SK-N-DZ (cell line): ENCODE measurements at regions not wholly inside any gene's neighbourhood (a gene's known extent, or its start where the extent isn't known, plus 50 kb on each side); places are given as distances from the start of the nearest gene placed in this dataset.
"Not testable (repeated sequence)": the region's sequence is repeated elsewhere in the genome, so short reads cannot be mapped to it uniquely, and the experiment has no call there.

Source experiments
- DNase-seq: peaks from one replicate; pipeline ENCODE4 v3.0.0-alpha.2; 2015; ENCODE audit warnings: low spot score

DNA sequence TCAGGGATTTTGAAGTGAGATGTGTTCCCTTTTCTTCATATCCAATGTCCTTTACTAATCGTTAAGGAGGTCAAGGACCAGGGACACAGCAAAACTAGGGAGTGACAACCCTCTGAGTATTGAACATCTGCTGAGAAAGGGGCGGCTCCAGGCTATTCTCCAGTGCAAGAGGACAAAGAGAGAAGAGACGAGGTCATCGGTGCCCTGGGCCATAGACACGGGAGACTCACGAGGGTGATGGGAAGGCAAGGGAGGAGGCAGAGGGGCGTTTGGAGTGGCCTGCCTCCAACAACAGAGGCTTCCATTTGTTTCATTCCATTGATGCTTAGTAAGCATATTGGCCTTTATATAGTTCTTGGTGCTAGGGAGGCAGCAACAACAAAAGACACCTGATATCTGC, 268.4 kb downstream of the CXCL12 start:
- no peak for DNase-seq

DNA sequence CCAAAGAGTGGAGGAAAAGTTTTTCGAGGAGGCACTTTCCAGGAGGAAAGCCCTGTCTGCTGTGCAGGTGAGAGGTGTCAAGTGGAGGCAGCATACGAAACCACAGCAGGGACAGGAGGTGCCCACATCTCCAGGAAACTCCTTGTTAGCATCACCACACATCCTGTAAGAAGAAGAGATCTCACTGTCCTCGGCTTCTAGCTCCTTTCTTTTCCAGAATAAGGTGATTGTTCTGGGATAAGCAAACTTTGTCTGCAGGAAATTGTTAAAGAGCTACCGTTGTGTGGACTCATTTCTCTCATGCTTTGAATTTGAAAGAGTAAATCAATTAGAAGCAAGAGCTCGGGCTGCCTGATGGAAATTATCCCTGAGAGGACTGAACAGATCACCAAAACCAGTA, 269.4 kb downstream of the CXCL12 start:
- no peak for DNase-seq

DNA sequence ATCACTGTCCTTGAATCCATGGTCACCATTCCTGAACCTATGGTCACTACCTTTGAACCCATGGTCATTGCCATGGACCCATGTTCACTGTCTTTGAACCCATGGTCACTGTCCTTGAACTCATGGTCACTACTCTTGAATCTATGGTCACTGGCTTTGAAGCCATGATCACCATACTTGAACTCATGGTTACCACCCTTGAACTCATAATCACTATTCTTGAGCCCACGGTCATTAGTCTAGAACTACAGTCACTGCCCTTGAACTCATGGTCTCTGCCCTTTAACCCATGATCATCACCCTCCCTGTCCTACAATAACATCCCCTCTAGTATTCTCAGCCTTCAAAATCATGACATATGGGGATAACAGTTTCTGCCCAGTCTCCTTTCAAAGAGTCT, 270.5 kb downstream of the CXCL12 start:
- no peak for DNase-seq

DNA sequence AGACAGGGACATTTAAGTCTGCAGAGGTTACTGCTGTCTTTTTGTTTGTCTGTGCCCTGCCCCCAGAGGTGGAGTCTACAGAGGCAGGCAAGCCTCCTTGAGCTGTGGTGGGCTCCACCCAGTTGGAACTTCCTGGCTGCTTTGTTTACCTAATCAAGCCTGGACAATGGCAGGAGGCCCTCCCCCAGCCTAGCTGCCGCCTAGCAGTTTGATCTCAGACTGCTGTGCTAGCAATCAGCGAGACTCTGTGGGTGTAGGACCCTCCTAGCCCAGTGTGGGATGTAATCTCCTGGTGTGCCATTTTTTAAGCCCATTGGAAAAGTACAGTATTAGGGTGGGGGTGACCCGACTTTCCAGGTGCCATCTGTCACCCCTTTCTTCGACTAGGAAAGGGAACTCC, 272.6 kb downstream of the CXCL12 start:
- DNase-seq, result not testable (repeated sequence)

DNA sequence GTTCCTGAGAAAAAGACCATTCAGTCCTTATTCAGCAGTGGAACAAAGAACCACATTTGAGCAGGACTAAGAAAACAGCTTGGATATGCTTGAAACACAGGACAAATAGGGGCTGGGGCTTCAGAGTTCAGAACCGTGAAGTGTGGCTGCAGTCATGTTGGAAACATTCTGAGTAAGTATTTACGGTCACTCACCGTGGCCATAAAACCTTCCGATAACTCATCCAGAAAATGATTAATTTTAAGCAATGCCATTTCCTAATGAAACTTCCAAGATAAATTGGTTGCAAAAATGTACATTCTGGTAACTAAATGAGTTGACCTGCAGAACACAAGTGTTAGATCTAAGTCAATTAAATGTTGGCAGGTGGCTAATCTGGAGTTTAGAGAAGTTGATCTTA, 279.2 kb downstream of the CXCL12 start:
- no peak for DNase-seq

DNA sequence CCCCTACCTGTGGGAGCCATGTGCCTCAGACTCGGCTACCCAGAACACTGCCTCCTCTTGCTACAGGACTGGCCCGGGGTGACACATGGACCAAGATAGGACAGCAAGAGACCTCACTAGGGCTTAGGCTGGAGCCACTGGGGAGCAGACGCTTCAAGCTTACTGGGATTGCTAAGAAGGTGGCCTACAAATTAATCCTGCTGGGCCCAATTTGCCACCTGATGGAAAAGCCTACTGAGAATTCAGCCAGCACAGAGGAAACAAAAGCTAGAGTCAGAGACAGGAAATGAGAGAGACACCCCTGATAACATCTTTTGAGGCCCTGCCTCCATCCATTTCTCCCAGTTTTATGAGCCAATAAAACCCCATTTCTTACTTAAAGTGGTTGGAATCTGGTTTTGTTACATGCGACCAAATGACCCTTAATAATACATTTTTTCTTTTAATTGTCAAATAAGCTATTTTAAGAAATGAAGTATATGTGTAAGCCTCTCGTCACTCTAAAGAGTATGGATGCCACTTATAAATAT, 282.1 kb downstream of the CXCL12 start:
- no peak for DNase-seq

DNA sequence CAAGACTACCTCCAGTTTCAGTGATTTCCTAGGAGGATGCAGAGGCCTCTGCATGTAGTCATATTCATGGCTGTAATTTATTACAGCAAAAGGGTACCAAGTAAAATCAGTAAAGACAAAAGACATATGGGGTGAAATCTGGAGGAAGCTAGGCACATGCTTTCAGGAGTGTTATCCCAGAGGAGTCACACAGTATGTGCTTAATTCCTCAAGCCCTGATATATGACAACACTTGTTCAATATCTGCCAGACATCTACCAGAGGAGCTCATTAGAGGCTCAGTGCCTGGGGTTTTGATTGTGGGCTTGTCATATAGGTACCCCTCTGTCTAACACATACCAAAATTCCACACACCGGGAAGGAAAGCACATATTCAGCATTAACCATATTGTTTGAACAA, 283.8 kb downstream of the CXCL12 start:
- DNase-seq, result no peak

DNA sequence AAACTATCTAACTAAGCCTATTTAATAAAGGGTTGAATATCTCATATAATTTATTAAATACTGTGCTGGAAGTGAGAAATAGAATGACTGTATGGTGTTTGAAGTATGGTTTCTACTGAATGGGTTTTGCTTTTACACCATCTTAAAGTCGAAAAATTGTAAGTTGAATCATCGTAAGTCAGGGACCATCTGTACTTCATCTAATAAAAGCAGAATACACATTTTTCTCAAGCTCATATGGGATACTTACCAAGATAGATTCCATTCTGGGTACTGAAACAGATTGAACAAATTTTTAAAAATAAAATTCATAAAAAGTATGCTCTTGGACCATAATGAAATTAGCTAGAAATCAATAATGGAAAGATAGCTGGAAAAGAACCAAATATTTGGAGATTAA, 285.4 kb downstream of the CXCL12 start:
- no peak for DNase-seq

DNA sequence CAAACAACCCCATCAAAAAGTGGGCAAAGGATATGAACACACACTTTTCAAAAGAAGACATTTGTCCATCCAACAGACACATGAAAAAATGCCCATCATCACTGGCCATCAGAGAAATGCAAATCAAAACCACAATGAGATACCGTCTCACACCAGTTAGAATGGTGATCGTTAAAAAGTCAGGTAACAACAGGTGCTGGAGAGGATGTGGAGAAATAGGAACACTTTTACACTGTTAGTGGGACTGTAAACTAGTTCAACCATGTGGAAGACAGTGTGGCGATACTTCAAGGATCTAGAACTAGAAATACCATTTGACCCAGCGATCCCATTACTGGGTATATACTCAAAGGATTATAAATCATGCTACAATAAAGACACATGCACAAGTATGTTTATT, 288.7 kb downstream of the CXCL12 start:
- not testable (repeated sequence) for DNase-seq

DNA sequence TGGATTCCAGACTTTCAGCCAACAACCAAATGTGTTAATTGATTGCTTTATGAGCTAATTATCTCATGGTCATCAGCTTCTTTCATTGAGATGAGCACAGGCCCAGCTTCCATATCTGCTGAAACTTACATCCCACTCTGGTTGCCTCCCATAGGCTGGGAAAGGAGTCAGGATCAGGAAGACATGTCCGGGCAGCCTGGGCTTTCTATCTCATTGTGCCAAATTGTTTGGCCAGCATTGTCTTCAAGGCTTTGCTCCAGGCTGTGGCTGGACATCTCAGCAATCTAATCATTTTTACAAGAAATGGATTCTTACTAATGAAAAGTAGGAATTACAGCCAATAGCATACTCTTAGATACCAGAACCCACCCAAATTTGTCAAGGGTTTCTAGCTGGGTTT, 295.2 kb downstream of the CXCL12 start:
- no peak for DNase-seq

DNA sequence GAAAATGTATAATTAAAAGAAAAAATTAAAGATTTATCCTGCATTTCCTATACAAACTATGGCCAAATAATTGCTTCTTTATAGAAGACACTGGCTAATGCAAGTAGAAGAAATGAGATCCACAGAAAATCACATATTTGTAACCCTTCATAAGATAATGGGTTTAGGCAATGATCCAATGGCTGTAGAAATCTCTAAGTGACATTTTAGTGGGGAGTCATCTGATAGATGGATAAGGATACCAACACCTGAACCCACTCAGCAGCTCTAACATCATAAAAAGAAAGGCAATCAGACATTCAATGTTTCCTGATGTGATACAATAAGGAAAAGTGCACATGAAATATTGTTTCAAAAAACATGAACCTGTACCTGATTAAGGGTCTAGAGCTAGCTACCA, 297.5 kb downstream of the CXCL12 start:
- DNase-seq, result no peak

DNA sequence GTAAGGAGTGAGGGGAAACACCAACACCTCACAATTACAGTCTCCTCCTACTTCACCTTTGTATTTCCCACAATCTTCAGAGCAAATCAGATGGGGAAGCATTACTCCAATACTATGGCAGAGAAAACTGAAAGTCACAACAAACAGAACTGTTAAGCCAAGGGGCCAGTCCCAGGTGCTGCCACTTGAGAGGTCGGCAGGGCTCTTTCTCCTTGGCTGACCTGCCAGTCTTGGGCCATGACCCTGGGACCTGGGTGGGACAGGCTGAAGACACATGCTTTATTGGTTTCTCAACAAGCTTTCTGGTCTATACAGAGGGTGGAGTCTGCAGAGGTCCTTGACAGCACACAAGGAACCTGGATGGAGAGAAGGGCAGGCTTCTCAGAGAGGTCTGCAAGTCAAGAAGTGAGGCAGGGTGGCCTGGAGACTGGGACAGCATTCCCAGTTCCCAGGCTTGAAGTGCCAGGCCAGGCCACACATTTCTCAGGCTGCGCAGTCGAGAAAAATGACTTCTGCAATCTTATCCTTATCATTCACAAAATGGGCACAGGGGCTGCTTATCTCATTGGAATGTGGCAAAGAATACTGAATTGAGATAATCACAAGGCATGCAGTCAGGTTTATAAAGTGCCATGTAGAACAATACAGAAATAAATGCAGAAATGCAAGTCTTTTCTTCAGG, 301.0 kb downstream of the CXCL12 start:
- DNase-seq, result no peak

DNA sequence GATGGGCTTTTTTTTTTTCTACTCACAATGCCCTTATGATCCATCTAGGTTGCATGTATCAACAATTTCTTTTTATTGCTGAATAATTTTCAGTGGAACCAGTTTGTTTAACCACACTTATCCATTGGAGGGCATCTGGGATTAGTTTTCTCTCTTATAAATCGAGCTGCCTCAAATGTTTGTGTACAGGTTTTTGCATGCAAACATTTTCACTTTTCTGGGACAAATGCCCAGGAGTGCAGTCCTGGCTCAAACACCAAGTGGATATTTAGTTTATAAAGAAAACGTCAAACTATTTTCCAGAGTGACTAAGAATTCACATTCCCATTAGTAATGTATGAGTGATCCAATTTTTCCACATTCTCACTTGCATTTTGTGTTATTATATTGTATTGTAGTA, 313.4 kb downstream of the CXCL12 start:
- DNase-seq, result no peak

DNA sequence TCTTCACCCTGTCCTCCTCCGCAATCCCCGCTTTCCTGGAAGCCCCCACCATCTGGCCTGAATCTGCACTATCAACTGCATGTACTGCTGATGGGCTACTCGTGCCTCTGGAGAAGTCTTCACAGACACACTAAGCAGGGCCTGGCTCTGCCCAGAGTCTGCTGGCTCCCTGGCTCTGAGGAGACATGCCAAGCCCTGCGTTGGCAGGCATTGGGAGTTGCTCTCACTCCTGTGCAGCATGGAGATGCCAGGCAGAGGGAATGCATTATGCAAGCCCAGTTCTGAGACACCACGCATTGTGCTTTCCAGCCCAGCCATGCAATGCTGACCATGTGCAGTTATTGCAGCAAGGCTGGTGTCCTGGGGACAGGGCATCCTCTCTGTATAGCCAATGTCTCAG, 314.6 kb downstream of the CXCL12 start:
- no peak for DNase-seq

DNA sequence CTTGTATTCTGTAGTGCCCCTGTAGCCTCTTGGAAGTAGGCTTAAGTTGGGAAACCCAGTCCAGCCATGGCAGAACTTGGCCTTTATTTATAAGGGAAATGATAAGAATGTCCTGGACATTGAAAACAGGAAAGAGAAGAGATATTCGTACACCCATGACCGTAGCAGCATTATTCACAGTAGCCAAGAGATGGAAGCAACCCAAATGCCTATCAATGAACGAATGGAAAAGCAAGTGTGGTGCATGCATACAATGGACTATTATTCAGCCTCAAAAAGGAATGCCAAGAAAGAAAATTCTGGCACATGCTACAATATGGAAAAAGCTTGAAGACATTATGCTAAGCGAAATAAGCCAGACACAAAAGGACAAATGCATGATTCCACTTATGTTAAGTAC, 315.3 kb downstream of the CXCL12 start:
- DNase-seq, result no peak

DNA sequence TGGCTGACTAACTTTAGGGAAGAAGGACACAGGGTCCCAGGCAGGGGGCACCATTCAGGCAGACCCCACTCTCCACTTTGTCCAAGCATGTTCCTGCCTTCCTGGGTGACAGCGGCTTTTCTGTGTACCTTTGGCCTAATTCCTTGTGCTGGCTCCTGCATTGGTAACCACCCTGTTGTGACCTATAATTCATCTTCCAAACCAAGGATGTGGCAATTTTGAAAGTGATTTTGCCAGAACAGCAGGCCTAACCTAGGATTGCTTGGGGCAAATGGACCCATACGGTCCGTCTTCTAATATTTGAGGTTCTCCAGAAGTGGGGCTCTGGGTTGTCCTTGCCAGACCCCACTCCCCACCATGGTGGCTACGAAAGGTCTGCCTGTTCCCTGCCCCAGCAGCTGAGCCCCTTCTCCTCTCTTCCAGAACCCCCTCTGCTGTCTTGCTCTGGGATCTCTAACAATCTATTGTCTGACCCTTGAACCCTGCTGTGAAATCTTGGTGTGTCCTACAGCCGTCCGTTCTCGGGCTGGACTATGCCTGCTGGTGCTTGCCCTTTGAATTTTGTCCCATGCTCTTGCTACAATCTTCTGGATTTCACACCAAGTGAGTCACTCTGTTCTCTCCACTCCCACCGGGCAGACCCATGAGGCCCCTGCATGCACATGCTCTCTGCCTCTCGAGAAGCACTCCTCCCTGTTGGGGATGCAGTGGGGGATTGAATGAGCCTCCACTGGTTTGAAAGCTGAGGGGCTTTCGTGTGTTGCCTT, 316.0 kb downstream of the CXCL12 start:
- no peak for DNase-seq

DNA sequence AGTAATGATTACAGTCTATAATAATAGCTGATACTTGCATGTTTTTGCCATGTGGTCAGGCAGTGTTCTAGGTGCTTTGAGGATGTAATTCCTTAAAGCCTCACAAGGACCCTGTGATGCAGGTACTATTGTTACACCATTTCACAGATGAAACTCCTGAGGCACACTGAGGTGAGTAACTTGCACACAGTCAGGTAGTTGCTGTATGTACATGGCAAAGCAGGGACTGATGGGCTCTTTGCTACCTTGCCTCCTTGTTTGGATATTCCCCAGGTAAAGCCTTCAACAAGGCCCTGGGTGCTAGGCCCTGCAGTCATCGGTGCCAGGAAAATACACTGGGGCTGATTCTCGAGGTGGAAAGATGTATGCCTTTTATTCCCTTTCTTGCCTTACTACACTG, 317.5 kb downstream of the CXCL12 start:
- DNase-seq, result no peak

DNA sequence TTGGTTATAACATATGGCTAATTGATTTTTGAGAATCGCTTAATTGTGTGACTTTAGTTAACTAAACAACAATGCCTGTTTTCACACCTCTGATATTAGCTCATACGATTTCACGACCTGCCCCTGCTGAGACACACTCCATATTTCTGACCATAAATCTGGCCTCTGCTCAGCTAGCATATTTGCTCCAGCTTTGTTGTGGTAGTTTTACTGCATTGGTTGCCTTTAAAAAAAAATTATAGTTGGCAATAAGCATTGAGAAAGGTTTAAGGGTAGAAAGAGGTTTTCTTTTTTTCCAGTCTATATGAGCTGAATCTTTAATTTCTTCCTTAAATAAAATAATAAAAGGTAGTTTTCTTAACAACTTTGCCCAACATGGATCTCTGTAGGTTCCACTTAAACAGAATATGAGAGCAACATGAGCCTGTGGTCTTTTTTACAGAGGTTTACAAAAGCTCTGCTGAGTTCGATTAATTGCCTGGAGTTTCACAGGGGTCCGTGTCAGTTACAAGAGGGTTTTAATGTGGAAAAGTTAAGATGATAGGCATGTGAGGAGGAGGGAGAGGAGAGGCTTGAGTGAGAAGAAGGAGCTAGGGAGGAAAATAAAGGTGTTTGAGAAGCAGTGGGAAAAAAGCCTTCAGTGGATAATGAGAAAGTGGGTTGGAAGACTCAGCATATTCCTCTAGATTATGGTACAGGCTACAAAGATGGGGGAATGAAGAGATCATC, 318.2 kb downstream of the CXCL12 start:
- no peak for DNase-seq

DNA sequence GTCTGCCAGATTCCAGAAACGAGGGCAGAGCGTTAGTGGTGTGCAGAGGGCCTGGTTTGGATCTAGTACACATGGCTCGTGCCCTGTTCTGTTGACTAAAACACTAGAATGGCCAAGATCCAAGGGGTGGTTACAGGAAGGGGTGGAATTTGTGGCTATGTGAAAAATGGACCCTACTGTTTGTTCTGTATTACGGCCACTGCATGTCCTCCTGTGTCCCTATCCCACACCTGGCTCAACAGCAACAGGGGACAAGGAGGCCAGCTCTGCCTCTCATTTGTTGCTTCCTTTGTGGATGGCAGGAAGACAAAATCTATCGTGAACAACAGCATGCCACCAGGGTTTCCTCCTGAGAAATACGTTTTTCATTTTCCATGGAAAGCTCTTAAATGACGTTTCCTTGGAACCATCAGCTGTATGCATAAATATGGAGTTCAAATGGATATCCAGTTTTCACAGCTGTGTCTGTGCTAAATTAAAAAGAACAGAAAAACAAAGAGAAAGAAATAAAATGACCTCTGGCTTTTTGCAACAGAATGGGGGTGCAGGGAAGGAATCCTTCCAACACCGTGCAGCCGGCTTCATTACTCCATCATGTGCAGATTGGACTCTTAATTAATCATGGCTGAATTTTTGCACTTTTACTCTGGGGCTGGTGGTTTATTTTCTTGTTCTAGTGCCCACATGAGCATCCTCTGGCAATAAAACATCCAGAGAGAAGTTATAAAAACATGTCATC, 318.9 kb downstream of the CXCL12 start:
- no peak for DNase-seq

DNA sequence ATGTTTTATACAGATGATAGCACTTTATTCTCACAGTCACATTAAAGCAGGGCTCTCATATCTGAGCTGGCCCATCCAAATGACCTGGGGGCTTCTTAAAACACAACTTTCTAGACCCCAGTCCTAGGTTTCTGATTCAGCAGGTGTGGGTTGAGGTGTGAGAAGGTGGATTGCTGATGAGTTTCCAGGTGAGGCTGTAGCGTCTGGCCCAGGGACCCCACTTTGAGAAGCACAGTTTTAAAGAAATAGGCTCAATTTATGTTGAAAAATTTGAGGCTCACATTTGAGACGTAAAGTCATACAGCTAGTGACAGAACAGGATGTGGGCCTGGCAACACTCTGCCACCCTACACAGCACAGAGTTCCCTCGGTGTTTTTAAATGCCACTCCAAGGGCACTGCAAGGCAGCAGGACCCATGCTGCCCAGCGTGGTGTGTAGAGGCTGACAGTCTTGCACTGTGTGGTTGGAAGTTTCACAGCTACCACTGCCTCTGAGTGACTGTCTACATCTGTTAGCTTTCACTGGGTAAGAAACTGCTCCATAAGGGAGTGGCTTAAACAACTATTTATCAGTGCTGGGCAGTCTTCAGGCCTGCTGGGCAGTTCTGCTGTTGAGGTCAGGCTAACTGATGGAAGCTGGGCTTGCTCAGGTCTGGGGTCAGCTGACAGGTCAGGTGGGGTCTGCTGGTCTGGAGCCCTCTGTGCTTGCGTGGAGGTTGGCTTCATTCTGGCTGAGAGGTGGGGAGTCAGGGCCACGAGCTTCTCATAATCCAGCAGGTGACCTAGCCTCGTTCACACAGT, 319.7 kb downstream of the CXCL12 start:
- no peak for DNase-seq

DNA sequence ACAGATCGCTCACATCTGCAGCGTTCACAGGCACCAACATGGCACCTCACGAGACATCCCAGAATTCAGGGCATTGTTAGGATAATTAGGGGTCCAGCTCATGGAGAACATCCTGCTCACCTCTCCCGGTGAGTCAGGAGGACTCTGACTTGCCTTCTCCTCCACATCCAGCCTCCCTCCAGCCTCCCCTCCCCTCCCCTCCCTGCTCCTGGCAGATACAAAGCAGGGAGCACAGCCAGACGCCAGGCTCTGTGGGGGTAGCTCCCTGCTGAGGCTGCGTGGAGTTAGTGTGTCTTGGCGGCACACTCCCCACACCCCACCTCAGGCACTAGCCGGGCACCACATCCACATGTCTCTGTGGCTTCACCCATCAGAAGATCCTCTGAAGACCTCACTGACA, 320.6 kb downstream of the CXCL12 start:
- DNase-seq, result no peak
